GM18861 (cell line): ENCODE measurements at regions not wholly inside any gene's neighbourhood (a gene's known extent, or its start where the extent isn't known, plus 50 kb on each side); places are given as distances from the start of the nearest gene placed in this dataset.

Source experiments
- ATAC-seq: cut with Tn5 transposase; IDR thresholded peaks from one replicate; pipeline ENCODE4 v1.9.1; 2021; ENCODE audit not compliant: unreplicated experiment

- ATAC-seq, result no peak
Measured at GRCh38 chr22:46090036-46090591, 60.2 kb upstream of the PPARA start.

GRCh38 chr22:46090631-46091201 lies 59.6 kb upstream of the PPARA start:
- ATAC-seq, result no peak

- no peak for ATAC-seq
Measured at GRCh38 chr22:46091277-46091977, 58.9 kb upstream of the PPARA start.

- ATAC-seq, result no peak
Measured at GRCh38 chr22:46092011-46092410, 58.3 kb upstream of the PPARA start.

DNA sequence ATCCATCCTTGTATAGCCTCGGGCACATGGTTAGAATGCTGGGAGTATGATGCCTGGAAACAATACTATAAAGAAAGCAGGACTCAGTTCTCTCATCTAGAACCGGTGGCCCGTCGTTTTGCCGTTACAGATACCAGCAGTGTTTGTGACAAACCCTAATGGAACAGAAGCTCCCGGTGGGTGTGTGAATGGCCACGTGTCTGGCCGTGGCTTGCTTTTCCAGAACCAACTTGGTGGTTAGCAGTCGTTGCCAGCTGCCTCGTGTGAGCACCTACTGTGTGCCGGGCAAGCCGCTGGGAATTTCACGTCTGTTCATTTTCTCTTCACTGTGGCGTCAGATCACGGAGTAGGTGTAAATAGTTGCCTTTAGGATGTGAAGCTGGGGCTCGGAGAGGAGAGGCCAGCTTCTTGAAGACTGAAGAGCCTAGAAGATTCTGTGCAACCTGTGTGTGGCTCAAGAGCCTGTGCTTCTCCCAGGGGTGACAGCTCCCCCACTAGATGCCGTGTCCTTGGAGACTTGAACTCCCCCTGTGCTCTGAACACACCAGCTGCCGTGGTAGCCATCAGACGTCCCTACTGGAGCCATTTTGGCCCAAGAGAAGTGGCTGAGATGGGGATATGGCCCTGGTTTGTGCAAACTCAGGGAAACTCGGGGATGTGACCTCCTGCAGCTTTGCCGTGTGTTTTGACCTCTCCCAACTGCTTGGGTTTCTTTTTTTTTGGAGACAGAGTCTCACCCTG lies 57.5 kb upstream of the PPARA start:
- ATAC-seq, result no peak

GRCh38 chr22:46093796-46094195 lies 56.5 kb upstream of the PPARA start:
- ATAC-seq, result no peak

DNA sequence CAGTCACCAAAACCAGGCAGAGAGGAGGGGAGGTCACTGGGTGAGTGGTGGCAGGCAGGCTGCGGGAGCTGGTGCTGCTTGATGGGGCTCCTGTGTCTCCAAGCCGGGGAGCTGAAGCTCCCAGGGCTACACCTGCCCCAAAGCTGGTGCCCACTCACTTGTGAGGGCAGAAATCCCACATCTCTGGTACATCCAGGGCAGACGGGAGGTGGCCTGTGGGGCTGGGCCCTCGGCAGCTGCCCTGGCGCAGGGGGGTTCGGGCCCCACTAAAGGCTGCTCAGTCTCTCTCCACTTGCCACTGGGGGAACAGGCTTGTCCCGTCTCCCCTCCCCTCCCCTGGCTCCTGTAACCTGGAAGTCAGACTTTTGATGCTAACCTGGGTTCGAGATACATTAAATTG lies 55.6 kb upstream of the PPARA start:
- ATAC-seq, result no peak

- ATAC-seq, result no peak
Measured at GRCh38 chr22:46096051-46096450, 54.3 kb upstream of the PPARA start.

- no peak for ATAC-seq
Measured at GRCh38 chr22:46096706-46097230, 53.6 kb upstream of the PPARA start.

DNA sequence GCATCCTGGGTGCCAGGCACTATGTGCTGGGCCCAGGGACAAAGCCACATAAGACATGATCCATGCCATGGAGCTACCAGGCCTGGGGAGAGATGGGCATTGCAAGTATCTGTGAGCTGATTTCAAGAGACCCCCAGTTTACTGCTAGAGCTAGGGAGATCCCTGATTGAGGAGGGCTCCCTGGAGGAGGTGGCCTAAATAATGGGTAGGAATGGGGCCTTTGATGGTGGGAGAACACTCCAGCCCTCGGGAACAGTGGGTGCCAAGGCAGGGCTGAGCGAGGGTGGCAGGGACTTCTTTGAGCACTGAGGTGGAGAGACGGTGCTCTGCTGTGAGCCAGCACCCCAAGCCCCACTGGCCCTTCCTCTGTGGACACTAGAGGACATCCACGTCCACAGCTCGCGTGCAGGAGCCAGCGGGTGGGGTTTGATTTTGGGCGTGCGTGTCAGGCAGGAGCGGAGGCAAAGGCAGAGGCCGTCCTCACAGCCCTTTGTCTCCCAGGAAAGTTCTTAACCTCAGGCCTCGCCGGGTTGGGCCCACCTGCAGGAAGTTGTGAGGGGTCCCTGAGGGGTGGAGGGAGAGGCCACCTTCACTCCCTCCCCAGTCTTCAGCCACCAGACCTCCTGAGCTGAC lies 52.9 kb upstream of the PPARA start:
- no peak for ATAC-seq

DNA sequence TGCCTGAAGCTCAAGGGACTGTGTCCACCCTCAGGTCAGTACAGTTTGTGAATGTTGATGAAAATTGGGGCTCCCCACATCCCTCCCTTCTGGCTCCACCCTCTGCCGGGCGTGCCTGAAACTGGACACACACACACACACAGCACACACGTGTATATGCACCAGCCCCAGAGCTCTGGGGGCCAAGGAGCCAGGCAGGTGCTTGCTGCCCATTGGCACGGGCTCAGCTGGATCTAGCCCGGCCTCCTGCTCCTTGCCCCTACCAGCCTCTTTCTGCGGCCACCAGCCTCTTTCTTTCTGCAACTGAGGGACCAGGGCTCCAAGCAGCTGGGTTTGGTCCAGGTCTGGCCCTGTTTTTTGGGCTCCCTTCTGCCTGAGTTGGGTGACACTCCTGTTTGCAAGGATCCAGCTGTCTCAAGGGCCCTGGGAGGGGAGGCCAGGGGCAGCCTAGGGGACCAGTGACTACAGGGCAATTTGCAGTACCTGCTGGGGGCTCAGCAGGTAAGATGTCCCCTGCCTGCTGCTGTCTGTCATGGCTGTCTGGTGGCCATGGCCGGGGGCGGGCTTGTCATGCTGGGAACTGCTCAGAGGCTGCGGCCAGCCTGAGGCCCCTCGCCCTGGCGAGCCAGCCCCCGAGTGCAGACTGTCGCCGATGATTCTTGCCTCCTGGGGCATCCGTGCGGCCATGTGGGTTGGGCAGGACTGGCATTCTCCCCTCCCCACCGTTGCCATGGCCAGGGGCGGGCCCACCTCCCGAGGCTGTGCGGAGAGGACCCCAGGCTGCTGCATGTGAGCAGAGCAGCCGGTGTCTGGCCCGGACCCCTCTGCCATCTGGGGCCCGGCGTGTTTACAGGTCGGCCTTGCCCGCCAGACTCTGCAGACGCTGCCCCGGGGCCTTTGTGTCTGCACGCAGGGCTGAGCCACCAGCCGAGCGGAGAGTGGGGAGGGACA lies 51.5 kb upstream of the PPARA start:
- ATAC-seq, result no peak

GRCh38 chr22:46099740-46100139 lies 50.6 kb upstream of the PPARA start:
- no peak for ATAC-seq

DNA sequence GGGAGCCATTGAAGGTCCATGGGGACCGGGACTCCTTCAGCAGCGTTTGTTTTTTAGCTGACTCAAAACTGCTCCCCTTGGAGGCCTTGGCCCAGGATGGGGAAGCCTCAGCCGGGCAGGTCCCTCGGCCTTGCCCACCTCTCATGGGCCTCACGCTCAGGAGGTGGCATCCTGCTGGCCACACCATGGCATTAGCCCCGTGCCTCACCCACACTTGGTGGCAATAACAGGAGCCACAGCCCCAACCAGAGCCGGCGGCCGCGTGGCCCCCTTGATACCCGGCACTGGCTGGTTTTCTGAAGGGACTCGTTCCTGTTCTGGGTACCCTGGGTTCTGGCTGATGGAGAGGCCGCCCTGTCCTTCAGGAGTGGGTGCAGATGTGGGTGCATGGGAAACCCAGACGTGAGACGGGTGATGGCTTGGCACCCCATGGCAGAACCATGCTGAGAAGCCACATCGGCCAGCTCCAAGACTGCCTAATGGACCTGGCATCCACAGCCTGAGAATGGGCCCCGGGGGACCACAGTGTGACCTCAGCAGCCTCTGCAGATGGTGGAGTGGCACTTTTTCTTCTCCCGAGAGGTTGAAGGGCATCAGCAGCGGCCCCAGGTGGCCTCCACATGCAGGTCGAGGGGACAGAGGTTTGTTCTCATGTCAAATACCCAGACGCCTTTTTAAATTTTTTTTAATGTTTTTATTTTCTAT lies 49.8 kb upstream of the PPARA start:
- ATAC-seq, result no peak
